Activated T-helper 2 cell treated with anti-CD3 and anti-CD28 coated beads, Interferon-gamma antibody, Interleukin-2, Interleukin-4, amounts not matched to agents 10 μg/mL and 5 μg/mL and 100 μg/mL, durations not matched to agents 14 hours and 24 hours and 36 hours (primary cell): ENCODE measurements at regions not wholly inside any gene's neighbourhood (a gene's known extent, or its start where the extent isn't known, plus 50 kb on each side); places are given as distances from the start of the nearest gene placed in this dataset.

Experiments
- DNase-seq: peaks from one replicate; pipeline ENCODE4 v3.0.0; 2021; ENCODE audit warnings: low spot score
- H3K27ac Mint-ChIP-seq: one replicate; pipeline ENCODE4 v1.8.0; 2021; ENCODE audit warnings: mixed read lengths
- H3K27me3 Mint-ChIP-seq: one replicate; pipeline ENCODE4 v1.8.0; 2021; ENCODE audit warnings: low read depth, mixed read lengths
- H3K36me3 Mint-ChIP-seq: one replicate; pipeline ENCODE4 v1.8.0; 2021; ENCODE audit warnings: low read depth, mixed read lengths
- H3K4me1 Mint-ChIP-seq: one replicate; pipeline ENCODE4 v1.8.0; 2021; ENCODE audit warnings: low read depth, mixed read lengths
- H3K4me3 Mint-ChIP-seq: one replicate; pipeline ENCODE4 v1.8.0; 2021; ENCODE audit warnings: low read depth, mild to moderate bottlenecking, moderate library complexity, mixed read lengths
- H3K9me3 Mint-ChIP-seq: one replicate; pipeline ENCODE4 v1.8.0; 2021; ENCODE audit warnings: mixed read lengths
- intact Hi-C: fragments of 100-400 bp; cut with micrococcal nuclease; formaldehyde crosslinking; loops from one replicate; pipeline ENCODE4 v1.15.1; 2023

- Mint-ChIP-seq H3K9me3 (peaks cover 4% of the 10 kb centered on the region), H3K27ac (no peak overlapping the region), H3K4me3 (no peak overlapping the region), H3K27me3 (no peaks in the 10 kb centered on the region), H3K36me3 (no peaks in the 10 kb centered on the region), H3K4me1 (no peaks in the 10 kb centered on the region)
- intact Hi-C loops: no loop called here
- no peak for DNase-seq
Measured at GRCh38 chr13:94933936-94934335, 221.6 kb upstream of the SOX21 start.

GRCh38 chr13:94933230-94933751 is 220.9 kb upstream of the SOX21 start:
- Mint-ChIP-seq H3K9me3 (peaks cover 4% of the 10 kb centered on the region), H3K4me1 (no peaks in the 10 kb centered on the region), H3K36me3 (no peaks in the 10 kb centered on the region), H3K27me3 (no peaks in the 10 kb centered on the region), H3K27ac (no peak overlapping the region), H3K4me3 (no peak overlapping the region)
- intact Hi-C loops: no loop called here
- DNase-seq: no peak

GRCh38 chr13:94928127-94928775 is 215.9 kb upstream of the SOX21 start:
- H3K36me3 Mint-ChIP-seq: no peaks in the 10 kb centered on the region
- intact Hi-C loops: no loop called here
- no peak overlapping the region for H3K4me3 Mint-ChIP-seq
- no peak overlapping the region for H3K27ac Mint-ChIP-seq
- no peaks in the 10 kb centered on the region for H3K4me1 Mint-ChIP-seq
- no peaks in the 10 kb centered on the region for H3K27me3 Mint-ChIP-seq
- no peak for DNase-seq
- H3K9me3 Mint-ChIP-seq: peaks cover 4% of the 10 kb centered on the region

- Mint-ChIP-seq H3K27me3 (no peaks in the 10 kb centered on the region), H3K36me3 (no peaks in the 10 kb centered on the region), H3K4me1 (no peaks in the 10 kb centered on the region), H3K9me3 (no peaks in the 10 kb centered on the region), H3K4me3 (no peak overlapping the region), H3K27ac (no peak overlapping the region)
- no peak for DNase-seq
- intact Hi-C loops: no loop called here
Measured at GRCh38 chr13:94925263-94925662, 212.9 kb upstream of the SOX21 start.

- DNase-seq: no peak
- intact Hi-C loops: no loop called here
- Mint-ChIP-seq H3K27me3 (no peaks in the 10 kb centered on the region), H3K4me3 (no peak overlapping the region), H3K36me3 (no peaks in the 10 kb centered on the region), H3K9me3 (no peaks in the 10 kb centered on the region), H3K4me1 (no peaks in the 10 kb centered on the region), H3K27ac (no peak overlapping the region)
Measured at GRCh38 chr13:94921181-94921580, 208.8 kb upstream of the SOX21 start.

- no peaks in the 10 kb centered on the region for H3K27me3 Mint-ChIP-seq
- H3K9me3 Mint-ChIP-seq: no peaks in the 10 kb centered on the region
- intact Hi-C loops: no loop called here
- no peak overlapping the region for H3K4me3 Mint-ChIP-seq
- H3K36me3 Mint-ChIP-seq: no peaks in the 10 kb centered on the region
- DNase-seq: no peak
- no peaks in the 10 kb centered on the region for H3K4me1 Mint-ChIP-seq
- H3K27ac Mint-ChIP-seq: no peak overlapping the region
Measured at GRCh38 chr13:94920578-94920977, 208.2 kb upstream of the SOX21 start.

- intact Hi-C loops: no loop called here
- H3K27me3 Mint-ChIP-seq: no peaks in the 10 kb centered on the region
- DNase-seq: no peak
- H3K27ac Mint-ChIP-seq: no peak overlapping the region
- H3K4me3 Mint-ChIP-seq: no peak overlapping the region
- no peaks in the 10 kb centered on the region for H3K36me3 Mint-ChIP-seq
- no peaks in the 10 kb centered on the region for H3K9me3 Mint-ChIP-seq
- H3K4me1 Mint-ChIP-seq: no peaks in the 10 kb centered on the region
Measured at GRCh38 chr13:94917824-94918223, 205.5 kb upstream of the SOX21 start.

GRCh38 chr13:94914895-94915294 is 202.6 kb upstream of the SOX21 start:
- Mint-ChIP-seq H3K4me1 (no peaks in the 10 kb centered on the region), H3K9me3 (no peaks in the 10 kb centered on the region), H3K27me3 (peaks cover 8% of the 10 kb centered on the region), H3K27ac (no peak overlapping the region), H3K36me3 (no peaks in the 10 kb centered on the region), H3K4me3 (no peak overlapping the region)
- DNase-seq: no peak
- intact Hi-C loops: no loop called here

- peaks cover 29% of the 10 kb centered on the region for H3K27me3 Mint-ChIP-seq
- H3K36me3 Mint-ChIP-seq: no peaks in the 10 kb centered on the region
- H3K4me3 Mint-ChIP-seq: no peak overlapping the region
- H3K9me3 Mint-ChIP-seq: no peaks in the 10 kb centered on the region
- no peaks in the 10 kb centered on the region for H3K4me1 Mint-ChIP-seq
- DNase-seq: no peak
- H3K27ac Mint-ChIP-seq: no peak overlapping the region
- intact Hi-C loops: no loop called here
Measured at GRCh38 chr13:94906605-94907004, 194.3 kb upstream of the SOX21 start.

- intact Hi-C loops: no loop called here
- peaks cover 8% of the 10 kb centered on the region for H3K27me3 Mint-ChIP-seq
- H3K9me3 Mint-ChIP-seq: no peaks in the 10 kb centered on the region
- H3K36me3 Mint-ChIP-seq: no peaks in the 10 kb centered on the region
- no peaks in the 10 kb centered on the region for H3K4me1 Mint-ChIP-seq
- no peak overlapping the region for H3K4me3 Mint-ChIP-seq
- H3K27ac Mint-ChIP-seq: no peak overlapping the region
- DNase-seq: no peak
Measured at GRCh38 chr13:94902722-94903407, 190.5 kb upstream of the SOX21 start.

GRCh38 chr13:94901070-94901469 is 188.7 kb upstream of the SOX21 start:
- intact Hi-C loops: no loop called here
- no peaks in the 10 kb centered on the region for H3K9me3 Mint-ChIP-seq
- H3K4me1 Mint-ChIP-seq: no peaks in the 10 kb centered on the region
- no peak for DNase-seq
- H3K27me3 Mint-ChIP-seq: peaks cover 8% of the 10 kb centered on the region
- H3K36me3 Mint-ChIP-seq: no peaks in the 10 kb centered on the region
- no peak overlapping the region for H3K27ac Mint-ChIP-seq
- no peak overlapping the region for H3K4me3 Mint-ChIP-seq

- no peaks in the 10 kb centered on the region for H3K36me3 Mint-ChIP-seq
- intact Hi-C loops: no loop called here
- no peak for DNase-seq
- H3K4me1 Mint-ChIP-seq: no peaks in the 10 kb centered on the region
- no peaks in the 10 kb centered on the region for H3K27me3 Mint-ChIP-seq
- H3K4me3 Mint-ChIP-seq: no peak overlapping the region
- H3K9me3 Mint-ChIP-seq: no peaks in the 10 kb centered on the region
- H3K27ac Mint-ChIP-seq: no peak overlapping the region
Measured at GRCh38 chr13:94896719-94897317, 184.5 kb upstream of the SOX21 start.

GRCh38 chr13:94896238-94896637 is 183.9 kb upstream of the SOX21 start:
- intact Hi-C loops: no loop called here
- Mint-ChIP-seq H3K9me3 (no peaks in the 10 kb centered on the region), H3K27me3 (no peaks in the 10 kb centered on the region), H3K36me3 (no peaks in the 10 kb centered on the region), H3K4me3 (no peak overlapping the region), H3K27ac (no peak overlapping the region), H3K4me1 (no peaks in the 10 kb centered on the region)
- DNase-seq: no peak
